Activated CD8-positive, alpha-beta memory T cell treated with anti-CD3 and anti-CD28 coated beads, Interleukin-2, amount 50 U/mL, for 24 hours (primary cell): ENCODE measurements at regions not wholly inside any gene's neighbourhood (a gene's known extent, or its start where the extent isn't known, plus 50 kb on each side); places are given as distances from the start of the nearest gene placed in this dataset.

ENCODE experiments used
- DNase-seq: peaks from one replicate; pipeline ENCODE4 v3.0.0-alpha.2; 2020; ENCODE audit errors: extremely low read depth

GRCh38 chr15:46709460-46710083 is 1007.7 kb upstream of the SEMA6D start:
- no peak for DNase-seq

DNA sequence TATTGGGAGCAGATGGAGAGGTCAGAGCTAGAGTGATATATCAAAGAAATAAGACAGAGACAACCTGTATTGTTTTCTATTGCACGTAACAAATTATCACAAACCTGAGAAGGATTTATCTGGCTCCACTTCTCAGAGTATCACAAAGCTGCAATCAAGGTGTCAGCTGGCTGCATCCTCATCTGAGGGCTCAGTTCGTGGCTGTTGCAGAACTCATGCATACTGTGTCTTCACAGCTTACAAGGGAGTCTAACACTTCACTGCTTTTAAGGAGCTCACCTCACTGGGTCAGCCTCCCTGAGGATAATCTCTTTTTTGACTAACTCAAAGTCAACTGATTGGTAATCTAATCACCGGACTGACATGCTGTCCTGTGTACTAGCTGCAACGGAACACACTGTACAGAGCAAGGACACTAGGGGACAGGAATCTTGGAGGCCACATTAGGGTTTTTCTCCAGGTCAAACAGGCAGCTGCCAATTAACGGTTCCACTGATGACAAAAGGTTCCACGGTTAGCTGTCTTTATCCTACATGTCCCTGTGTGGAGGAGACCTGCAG is 1006.8 kb upstream of the SEMA6D start:
- DNase-seq, result no peak

GRCh38 chr15:46713045-46713444 is 1004.3 kb upstream of the SEMA6D start:
- no peak for DNase-seq

- DNase-seq, result no peak
Measured at GRCh38 chr15:46714950-46715349, 1002.4 kb upstream of the SEMA6D start.

DNA sequence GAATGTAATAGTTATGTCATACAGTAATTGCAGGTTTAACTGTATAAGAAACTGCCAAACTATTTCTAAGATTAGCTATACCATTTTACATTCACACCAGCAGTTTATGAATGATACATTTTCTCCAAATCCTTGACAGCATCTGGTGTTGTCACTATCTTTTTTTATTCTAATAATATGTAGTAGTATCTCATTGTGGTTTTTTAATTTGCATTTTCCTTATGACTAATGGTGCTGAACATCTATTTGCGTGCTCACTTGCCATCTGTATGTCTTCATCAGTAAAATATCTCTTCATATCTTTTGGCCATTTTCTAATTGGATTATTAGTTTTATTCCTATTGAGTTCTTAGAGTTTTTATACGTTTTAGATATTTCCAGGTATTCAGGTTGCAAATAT is 994.0 kb upstream of the SEMA6D start:
- DNase-seq, result no peak

DNA sequence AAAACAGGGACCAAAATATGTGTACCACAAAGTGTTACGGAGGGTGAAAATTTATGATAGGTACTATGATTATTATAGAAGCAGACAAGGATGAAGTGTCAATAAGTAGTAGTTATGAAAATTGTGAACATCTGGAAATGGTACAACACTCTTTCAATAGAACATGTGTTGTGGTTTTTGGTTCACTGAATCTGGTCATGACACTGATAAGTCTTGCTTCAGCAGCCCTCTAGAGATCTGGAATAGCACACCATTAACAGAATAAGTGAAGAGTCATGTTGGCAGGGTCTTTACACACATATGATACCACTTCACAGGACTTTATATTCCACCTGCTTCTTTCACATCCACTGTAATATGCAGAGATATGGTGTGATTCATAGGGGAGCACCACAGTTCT is 985.2 kb upstream of the SEMA6D start:
- DNase-seq, result no peak

GRCh38 chr15:46735115-46735514 is 982.2 kb upstream of the SEMA6D start:
- no peak for DNase-seq

DNA sequence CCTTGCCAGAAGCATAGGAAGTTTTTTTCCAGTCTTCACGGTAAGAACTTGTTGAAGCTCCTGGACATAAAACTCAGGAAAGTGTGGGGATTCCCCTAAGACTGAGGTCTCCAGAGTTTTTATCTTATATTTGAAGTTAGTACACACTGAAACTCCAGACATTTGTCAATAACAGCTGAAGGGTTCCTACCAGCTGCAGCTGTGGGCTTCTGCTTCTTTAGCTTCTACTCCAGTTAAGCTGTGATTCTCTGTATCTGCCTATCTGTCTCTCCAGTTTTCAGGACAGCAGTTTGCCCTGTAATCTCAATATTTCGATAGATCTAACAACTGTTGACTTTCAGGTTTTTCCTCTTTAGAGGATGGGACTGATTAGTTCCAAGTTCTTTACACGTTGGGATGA is 966.0 kb upstream of the SEMA6D start:
- DNase-seq, result no peak

GRCh38 chr15:46753946-46754345 is 963.4 kb upstream of the SEMA6D start:
- DNase-seq, result no peak

GRCh38 chr15:46763091-46763490 is 954.2 kb upstream of the SEMA6D start:
- DNase-seq, result no peak

DNA sequence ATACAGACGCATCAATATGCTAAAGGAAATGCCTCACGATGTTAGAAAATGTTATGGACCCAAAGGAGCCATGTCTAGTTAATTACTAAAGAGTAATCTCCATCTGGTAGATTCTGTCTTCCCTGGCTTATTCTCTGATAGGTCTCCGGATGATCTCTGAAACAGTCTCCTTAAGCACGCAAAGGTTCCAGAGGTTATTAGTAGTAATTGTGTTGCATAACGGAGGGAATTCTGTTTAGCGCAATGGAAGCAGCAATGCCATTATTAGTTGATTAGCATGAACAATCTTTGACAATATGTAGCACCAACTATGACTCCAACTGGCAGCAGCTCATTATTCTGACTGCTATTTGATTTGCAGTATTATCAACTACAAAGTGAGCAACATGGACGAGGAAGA is 952.5 kb upstream of the SEMA6D start:
- no peak for DNase-seq

DNA sequence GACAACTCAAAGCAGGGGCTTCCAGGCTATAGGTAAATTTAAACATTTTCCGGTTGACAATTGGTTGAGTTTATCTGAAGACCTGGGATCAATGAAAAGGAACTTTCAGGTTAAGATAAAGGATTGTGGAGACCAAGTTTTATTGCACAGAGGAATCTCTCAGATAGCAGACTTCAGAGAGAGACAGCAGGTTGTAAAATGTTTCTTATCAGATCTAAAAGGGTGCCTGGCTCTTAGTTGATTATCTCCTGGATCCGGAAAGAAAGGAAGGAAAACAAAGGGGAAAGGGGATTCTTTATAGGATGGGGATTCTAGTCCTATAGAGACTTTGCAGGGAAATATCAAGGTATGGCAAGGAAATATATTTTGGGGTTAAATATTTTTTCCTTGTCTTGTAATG is 951.3 kb upstream of the SEMA6D start:
- DNase-seq, result no peak

- no peak for DNase-seq
Measured at GRCh38 chr15:46768287-46768686, 949.0 kb upstream of the SEMA6D start.

- DNase-seq, result no peak
Measured at GRCh38 chr15:46773016-46773415, 944.3 kb upstream of the SEMA6D start.

GRCh38 chr15:46778876-46779275 is 938.4 kb upstream of the SEMA6D start:
- DNase-seq, result no peak

DNA sequence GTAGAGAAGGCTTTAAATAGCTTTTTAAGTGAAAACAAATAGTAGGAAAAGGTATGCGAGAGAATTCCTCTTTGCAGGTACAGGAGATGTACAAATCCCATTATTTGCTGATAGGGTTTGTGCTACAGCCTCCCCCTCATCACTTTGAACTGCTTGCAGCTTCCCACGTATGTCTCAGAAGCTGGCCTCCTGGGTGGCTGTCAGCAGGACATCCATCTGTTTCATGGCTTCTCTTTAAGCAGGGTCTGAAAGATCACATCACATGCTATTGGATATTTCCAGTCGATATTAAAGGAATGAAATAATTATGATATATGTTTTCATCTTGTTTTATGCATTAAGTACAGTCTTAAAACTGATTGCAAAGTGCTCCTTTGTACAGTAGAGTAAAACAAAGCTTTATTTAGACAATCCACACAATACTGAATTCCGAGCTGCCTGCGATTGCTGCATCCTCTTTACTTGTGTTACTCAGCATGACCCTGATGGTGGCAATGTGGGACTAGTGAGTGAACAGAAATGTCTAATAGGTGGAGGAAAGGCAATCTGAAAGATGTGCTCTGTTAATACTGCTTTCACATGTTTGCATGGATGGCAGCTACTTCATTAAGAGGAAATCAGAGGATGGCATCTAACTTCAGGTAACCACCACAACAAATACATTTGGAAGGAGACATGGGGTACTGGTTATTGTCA is 930.6 kb upstream of the SEMA6D start:
- DNase-seq, result no peak

- no peak for DNase-seq
Measured at GRCh38 chr15:46795685-46796084, 921.6 kb upstream of the SEMA6D start.

DNA sequence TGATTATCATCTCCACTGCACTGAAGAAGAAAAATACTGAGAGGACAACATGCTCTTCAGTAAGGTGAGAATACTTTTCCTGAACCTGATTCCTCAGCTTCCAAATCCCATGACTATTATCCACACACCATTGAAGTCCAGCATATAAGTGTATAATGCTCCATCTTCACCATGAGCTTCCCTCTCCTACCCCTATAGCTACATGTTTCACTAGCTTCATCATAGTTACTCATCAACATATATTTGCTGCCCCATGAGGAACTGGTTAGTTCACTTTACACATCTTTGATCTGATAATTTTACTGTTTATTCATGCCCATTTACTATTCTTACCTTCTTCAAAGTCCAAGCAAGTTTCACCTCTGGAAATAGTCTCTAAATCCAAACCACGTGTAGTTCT is 908.5 kb upstream of the SEMA6D start:
- no peak for DNase-seq

GRCh38 chr15:46815240-46815639 is 902.1 kb upstream of the SEMA6D start:
- DNase-seq, result no peak

DNA sequence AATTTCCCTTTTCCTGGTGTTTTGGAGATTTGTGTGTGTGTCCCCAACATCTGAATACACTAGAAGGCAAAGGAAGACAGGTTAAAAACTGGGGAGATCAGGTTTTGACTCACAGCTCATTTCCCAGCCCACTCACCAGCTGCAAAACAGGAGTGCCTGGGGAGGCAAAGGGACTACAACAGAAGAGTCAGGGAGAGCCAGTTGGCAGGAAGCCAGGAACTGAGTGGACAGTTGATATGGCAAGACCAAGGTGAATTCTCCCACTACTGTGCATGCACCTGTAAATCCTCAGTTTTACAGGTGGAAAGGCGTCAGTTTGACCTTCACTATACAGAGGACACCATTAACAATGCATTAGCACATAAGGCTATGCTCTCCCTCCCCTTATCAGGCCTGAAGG is 901.5 kb upstream of the SEMA6D start:
- no peak for DNase-seq

DNA sequence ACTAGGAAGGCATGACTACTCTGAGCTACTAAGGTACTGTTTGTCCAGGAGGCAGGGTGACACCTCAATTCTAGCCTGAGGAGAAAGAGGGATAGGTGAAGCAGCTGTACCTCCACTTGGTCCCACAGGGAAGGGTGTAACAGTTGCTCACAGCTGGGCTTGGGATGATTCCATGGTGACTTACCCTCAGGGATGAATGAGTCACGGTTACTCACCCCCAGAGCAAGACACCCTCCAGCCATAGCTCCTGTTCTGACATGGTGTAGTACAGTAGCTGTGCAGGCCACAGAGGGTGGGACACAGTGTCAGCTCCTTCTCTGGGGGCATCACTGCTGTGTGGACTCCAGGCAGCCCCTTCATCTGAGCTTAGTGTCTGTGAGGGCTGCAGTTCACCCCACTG is 868.6 kb upstream of the SEMA6D start:
- DNase-seq, result no peak

DNA sequence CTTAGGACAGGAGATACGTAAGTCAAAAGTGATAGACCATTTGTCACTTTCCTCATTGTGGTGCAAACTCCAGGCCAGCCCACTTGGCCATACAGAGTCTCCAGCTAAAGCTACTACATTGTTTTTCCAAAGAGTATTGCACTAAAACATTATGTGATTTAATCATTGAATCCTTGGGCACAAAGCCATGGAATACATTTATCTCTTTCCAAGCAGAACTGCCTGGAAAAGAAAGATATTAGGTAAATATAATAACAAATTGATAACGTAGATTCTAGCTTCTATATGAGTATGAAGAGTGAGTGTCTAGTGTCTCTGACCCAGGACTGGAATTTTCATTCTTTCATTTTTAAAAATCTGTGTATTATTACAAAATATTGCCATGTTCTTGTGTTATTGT is 863.7 kb upstream of the SEMA6D start:
- DNase-seq, result no peak

- no peak for DNase-seq
Measured at GRCh38 chr15:46854564-46854963, 862.7 kb upstream of the SEMA6D start.

GRCh38 chr15:46855388-46855787 is 861.9 kb upstream of the SEMA6D start:
- no peak for DNase-seq
